HepG2 (cell line): ENCODE measurements at regions not wholly inside any gene's neighbourhood (a gene's known extent, or its start where the extent isn't known, plus 50 kb on each side); places are given as distances from the start of the nearest gene placed in this dataset.

ENCODE experiments used
- ATAC-seq: fragments of 200-7000 bp; cut with Tn5 transposase; 3 replicates; pipeline ENCODE4 v1.9.1; 2020; ENCODE audit warnings: mild to moderate bottlenecking, moderate library complexity
- BruUV-seq: library from RNA; stranded (reverse); fragments of 400-500 nt; replicated peaks from 2 replicates; lab custom pipeline; 2021; lab: Mats Ljungman, UMichigan
- CTCF ChIA-PET: fragments of 300-600 bp; formaldehyde crosslinking; extraction: SDS; loops from one replicate; lab custom pipeline; 2021; ENCODE audit warnings: low total read pairs, inconsistent platforms, low intra/inter-chr PET ratio; lab: Yijun Ruan, JAX
- POLR2A ChIA-PET: fragments of 350-600 bp; sonication (Branson Sonifier 250); formaldehyde crosslinking; loops from one replicate; lab custom pipeline; 2020; ENCODE audit warnings: antibody characterized with exemption, inconsistent platforms; lab: Yijun Ruan, JAX
- DNase-seq: peaks from one replicate; pipeline ENCODE4 v3.0.0-alpha.2; 2015; ENCODE audit warnings: low spot score
- FAIRE-seq: peaks from 3 replicates; lab custom pipeline; 2011; peaks lifted over from hg19 to GRCh38; lab: Jason Lieb, UNC
- H2AFZ ChIP-seq: one replicate; pipeline ENCODE4 v1.6.1; 2011; ENCODE audit warnings: low read length, inconsistent platforms
- H3K27ac ChIP-seq: fragments of 300-600 bp; 3 replicates; pipeline ENCODE4 v1.8.0; 2011; ENCODE audit warnings: mixed run types, mild to moderate bottlenecking, mixed read lengths, low read length, inconsistent platforms; ENCODE audit not compliant: insufficient read depth; ENCODE audit errors: extremely low read length
- H3K27me3 ChIP-seq, 2 experiments: fragments of 200-600 bp in 1 of 2; 2 replicates in 1 of 2; 3 replicates in 1 of 2; pipeline versions ENCODE4 v1.6.0 to v1.8.0; 2011; ENCODE audit warnings: low read length in 2 of 2, mild to moderate bottlenecking in 2 of 2, moderate library complexity in 2 of 2, inconsistent platforms in 1 of 2; ENCODE audit not compliant: insufficient read depth in 2 of 2, control insufficient read depth in 1 of 2
- H3K36me3 ChIP-seq, 2 experiments: fragments of 200-600 bp in 1 of 2; replicated peaks in 1 of 2; 2 replicates in 1 of 2; 3 replicates in 1 of 2; pipeline versions ENCODE4 v1.5.1 to v1.8.0; 2011; ENCODE audit warnings: low read length in 2 of 2, inconsistent platforms in 1 of 2; ENCODE audit not compliant: insufficient read depth in 2 of 2, control insufficient read depth in 1 of 2
- H3K4me1 ChIP-seq: 2 replicates; pipeline ENCODE4 v1.5.1; 2012; ENCODE audit warnings: low read length, inconsistent platforms; ENCODE audit not compliant: insufficient read depth
- H3K4me2 ChIP-seq: 2 replicates; pipeline ENCODE4 v1.6.0; 2011; ENCODE audit warnings: low read depth, low read length, inconsistent platforms
- H3K4me3 ChIP-seq, 3 experiments: fragments of 200-600 bp in 1 of 3; sonication (generic), shearing (Covaris generic) in 1 of 3; replicated peaks in 1 of 3; 2 replicates each; pipeline ENCODE4 v1.5.1; 2011 to 2016; ENCODE audit warnings: low read length in 3 of 3, inconsistent platforms in 2 of 3, low read depth in 2 of 3, mild to moderate bottlenecking in 2 of 3, control low read depth in 1 of 3, mixed read lengths in 1 of 3; ENCODE audit not compliant: insufficient read depth in 1 of 3
- H3K79me2 ChIP-seq: one replicate; pipeline ENCODE4 v1.6.1; 2011; ENCODE audit warnings: low read length, inconsistent platforms; ENCODE audit not compliant: insufficient read depth
- H3K9ac ChIP-seq: 2 replicates; pipeline ENCODE4 v1.6.0; 2011; ENCODE audit warnings: mild to moderate bottlenecking, low read depth, low read length, inconsistent platforms; ENCODE audit not compliant: insufficient read depth
- H3K9me3 ChIP-seq: 2 replicates; pipeline ENCODE4 v1.5.1; 2012; ENCODE audit warnings: mild to moderate bottlenecking, low read length
- H4K20me1 ChIP-seq: 2 replicates; pipeline ENCODE4 v1.6.0; 2011; ENCODE audit warnings: inconsistent platforms, mild to moderate bottlenecking, low read length, moderate library complexity; ENCODE audit not compliant: insufficient read depth
- FOXA3 ChIP-seq: IDR thresholded peaks from 2 replicates; pipeline ENCODE4 v1.6.1; 2016; ENCODE audit warnings: missing genetic modification reagents, missing compliant biosample characterization
- FOXM1 ChIP-seq: sonication (generic); formaldehyde crosslinking; IDR thresholded peaks from 2 replicates; pipeline ENCODE4 v1.5.0; 2020; ENCODE audit warnings: missing genetic modification reagents
- HCFC1 ChIP-seq: fragments of 150-350 bp; IDR thresholded peaks from 2 replicates; pipeline ENCODE4 v1.6.1; 2014; ENCODE audit warnings: low read depth, low read length
- KDM1A ChIP-seq: IDR thresholded peaks from 2 replicates; pipeline ENCODE4 v1.6.1; 2016; ENCODE audit warnings: missing compliant biosample characterization
- MLX ChIP-seq: IDR thresholded peaks from 2 replicates; pipeline ENCODE4 v1.6.1; 2016
- MXD3 ChIP-seq: IDR thresholded peaks from 2 replicates; pipeline ENCODE4 v1.6.1; 2016; ENCODE audit warnings: mild to moderate bottlenecking, missing biosample characterization, missing genetic modification reagents
- POLR2G ChIP-seq: fragments of 200-400 bp; formaldehyde crosslinking; IDR thresholded peaks from 2 replicates; pipeline ENCODE4 v1.6.1; 2018; ENCODE audit warnings: mild to moderate bottlenecking, low read depth, low read length, moderate library complexity
- RFX5 ChIP-seq: IDR thresholded peaks from 2 replicates; pipeline ENCODE4 v1.6.1; 2011; ENCODE audit warnings: low read depth, low read length, improper control_type of control experiment
- SP140L ChIP-seq: sonication (generic); formaldehyde crosslinking; IDR thresholded peaks from 2 replicates; pipeline ENCODE4 v1.4.0; 2020; ENCODE audit warnings: missing genetic modification reagents, borderline replicate concordance
- ZNF138 ChIP-seq: sonication (generic); formaldehyde crosslinking; IDR thresholded peaks from 2 replicates; pipeline ENCODE4 v1.5.0; 2020; ENCODE audit warnings: mild to moderate bottlenecking, low read depth, missing genetic modification reagents
- ZNF687 ChIP-seq: sonication (generic); formaldehyde crosslinking; IDR thresholded peaks from 2 replicates; pipeline ENCODE4 v1.5.1; 2020; ENCODE audit warnings: mild to moderate bottlenecking, missing genetic modification reagents, moderate library complexity
- ZNF772 ChIP-seq: sonication (generic); formaldehyde crosslinking; IDR thresholded peaks from 2 replicates; pipeline ENCODE4 v1.5.0; 2020; ENCODE audit warnings: mild to moderate bottlenecking, missing genetic modification reagents
- WGBS: methylation state at CpG from one replicate; pipeline ENCODE4 v1.1.6; 2017; ENCODE audit warnings: low lambda C conversion rate; 5-methylcytosine and 5-hydroxymethylcytosine counted together
- in situ Hi-C: cut with HindIII; loops from 2 replicates; pipeline ENCODE4 v1.10.0; 2017; ENCODE audit warnings: low pct_unique_long_range_greater_than_20kb; ENCODE audit not compliant: extremely low pct_ligation_motif_present
- intact Hi-C: fragments of 100-400 bp; cut with micrococcal nuclease; formaldehyde crosslinking; loops from one replicate; pipeline ENCODE4 v1.10.0; 2022; ENCODE audit not compliant: unreplicated experiment
- TF ChIP-seq, protein P1 (sequence below): sonication (generic); formaldehyde crosslinking; IDR thresholded peaks from 2 replicates; pipeline ENCODE4 v1.5.0; 2020; ENCODE audit warnings: mild to moderate bottlenecking, missing genetic modification reagents
- TF ChIP-seq, protein P2 (sequence below): IDR thresholded peaks from 2 replicates; pipeline ENCODE4 v1.6.1; 2018; ENCODE audit warnings: missing genetic modification reagents
- TF ChIP-seq, protein P3 (sequence below): IDR thresholded peaks from 2 replicates; pipeline ENCODE4 v1.6.1; 2012; ENCODE audit warnings: low read depth, low read length, improper control_type of control experiment

DNA sequence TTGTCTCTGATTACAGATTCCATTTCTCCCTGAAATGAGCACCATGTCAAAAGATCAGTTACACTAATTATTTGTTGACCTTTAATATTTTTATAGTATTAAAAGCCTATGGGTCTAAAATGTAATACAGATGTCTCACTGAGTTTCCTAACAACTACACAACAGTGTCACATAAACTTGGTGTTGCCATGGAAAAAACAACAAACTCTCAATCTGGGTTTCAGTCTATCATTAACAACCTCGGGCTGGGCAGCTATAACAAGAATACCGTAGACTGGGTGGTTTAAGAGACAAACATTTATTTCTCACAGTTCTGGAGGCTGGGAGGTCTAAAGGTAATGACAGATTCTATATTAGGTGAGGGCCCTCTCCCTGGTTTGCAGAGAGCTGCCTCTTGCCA, 407.1 kb downstream of the HNRNPD start:
- DNase-seq (no peak), FAIRE-seq (no peak), ATAC-seq (no peak)
- no peaks in the 10 kb centered on the region for H3K4me1 ChIP-seq
- POLR2A ChIA-PET = no interaction called here
- no peak overlapping the region for H3K27ac ChIP-seq
- CTCF ChIA-PET = no interaction called here
- no peak overlapping the region for H2AFZ ChIP-seq
- no peak overlapping the region for H3K4me3 ChIP-seq
- in situ Hi-C loops (no loop called here), intact Hi-C loops (no loop called here)
- H3K27me3 ChIP-seq = no peaks in the 10 kb centered on the region
- no peaks in the 10 kb centered on the region for H3K79me2 ChIP-seq
- no peak overlapping the region for H3K4me2 ChIP-seq
- WGBS = 6% methylated on average over 2 of the region's 2 CpGs
- BruUV-seq = no TSS peak
- H3K9ac ChIP-seq = no peak overlapping the region
- H3K36me3 ChIP-seq = no peaks in the 10 kb centered on the region
- no peaks in the 10 kb centered on the region for H3K9me3 ChIP-seq
- no peaks in the 10 kb centered on the region for H4K20me1 ChIP-seq
- TF ChIP-seq ZNF772 (CRISPR knock-in tag) (no peak), FOXM1 (CRISPR knock-in tag) (no peak), MXD3 (CRISPR knock-in tag) (no peak), KDM1A (CRISPR knock-in tag) (no peak), ZNF138 (CRISPR knock-in tag) (no peak), FOXA3 (CRISPR knock-in tag) (no peak), SP140L (no peak), ZNF687 (CRISPR knock-in tag) (no peak), POLR2G (no peak), HCFC1 (no peak), MLX (CRISPR knock-in tag) (no peak), RFX5 (no peak)
- TF ChIP-seq, protein P1, sequence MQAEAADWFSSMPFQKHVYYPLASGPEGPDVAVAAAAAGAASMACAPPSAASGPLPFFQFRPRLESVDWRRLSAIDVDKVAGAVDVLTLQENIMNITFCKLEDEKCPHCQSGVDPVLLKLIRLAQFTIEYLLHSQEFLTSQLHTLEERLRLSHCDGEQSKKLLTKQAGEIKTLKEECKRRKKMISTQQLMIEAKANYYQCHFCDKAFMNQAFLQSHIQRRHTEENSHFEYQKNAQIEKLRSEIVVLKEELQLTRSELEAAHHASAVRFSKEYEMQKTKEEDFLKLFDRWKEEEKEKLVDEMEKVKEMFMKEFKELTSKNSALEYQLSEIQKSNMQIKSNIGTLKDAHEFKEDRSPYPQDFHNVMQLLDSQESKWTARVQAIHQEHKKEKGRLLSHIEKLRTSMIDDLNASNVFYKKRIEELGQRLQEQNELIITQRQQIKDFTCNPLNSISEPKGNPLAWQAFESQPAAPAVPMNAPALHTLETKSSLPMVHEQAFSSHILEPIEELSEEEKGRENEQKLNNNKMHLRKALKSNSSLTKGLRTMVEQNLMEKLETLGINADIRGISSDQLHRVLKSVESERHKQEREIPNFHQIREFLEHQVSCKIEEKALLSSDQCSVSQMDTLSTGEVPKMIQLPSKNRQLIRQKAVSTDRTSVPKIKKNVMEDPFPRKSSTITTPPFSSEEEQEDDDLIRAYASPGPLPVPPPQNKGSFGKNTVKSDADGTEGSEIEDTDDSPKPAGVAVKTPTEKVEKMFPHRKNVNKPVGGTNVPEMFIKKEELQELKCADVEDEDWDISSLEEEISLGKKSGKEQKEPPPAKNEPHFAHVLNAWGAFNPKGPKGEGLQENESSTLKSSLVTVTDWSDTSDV = no peak
- TF ChIP-seq, protein P2, sequence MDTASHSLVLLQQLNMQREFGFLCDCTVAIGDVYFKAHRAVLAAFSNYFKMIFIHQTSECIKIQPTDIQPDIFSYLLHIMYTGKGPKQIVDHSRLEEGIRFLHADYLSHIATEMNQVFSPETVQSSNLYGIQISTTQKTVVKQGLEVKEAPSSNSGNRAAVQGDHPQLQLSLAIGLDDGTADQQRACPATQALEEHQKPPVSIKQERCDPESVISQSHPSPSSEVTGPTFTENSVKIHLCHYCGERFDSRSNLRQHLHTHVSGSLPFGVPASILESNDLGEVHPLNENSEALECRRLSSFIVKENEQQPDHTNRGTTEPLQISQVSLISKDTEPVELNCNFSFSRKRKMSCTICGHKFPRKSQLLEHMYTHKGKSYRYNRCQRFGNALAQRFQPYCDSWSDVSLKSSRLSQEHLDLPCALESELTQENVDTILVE (CRISPR knock-in tag) = no peak
- TF ChIP-seq, protein P3, sequence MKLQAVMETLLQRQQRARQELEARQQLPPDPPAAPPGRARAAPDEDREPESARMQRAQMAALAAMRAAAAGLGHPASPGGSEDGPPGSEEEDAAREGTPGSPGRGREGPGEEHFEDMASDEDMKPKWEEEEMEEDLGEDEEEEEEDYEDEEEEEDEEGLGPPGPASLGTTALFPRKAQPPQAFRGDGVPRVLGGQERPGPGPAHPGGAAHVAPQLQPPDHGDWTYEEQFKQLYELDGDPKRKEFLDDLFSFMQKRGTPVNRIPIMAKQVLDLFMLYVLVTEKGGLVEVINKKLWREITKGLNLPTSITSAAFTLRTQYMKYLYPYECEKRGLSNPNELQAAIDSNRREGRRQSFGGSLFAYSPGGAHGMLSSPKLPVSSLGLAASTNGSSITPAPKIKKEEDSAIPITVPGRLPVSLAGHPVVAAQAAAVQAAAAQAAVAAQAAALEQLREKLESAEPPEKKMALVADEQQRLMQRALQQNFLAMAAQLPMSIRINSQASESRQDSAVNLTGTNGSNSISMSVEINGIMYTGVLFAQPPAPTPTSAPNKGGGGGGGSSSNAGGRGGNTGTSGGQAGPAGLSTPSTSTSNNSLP = no peak
